Neutrophil (primary cell): ENCODE measurements at regions not wholly inside any gene's neighbourhood (a gene's known extent, or its start where the extent isn't known, plus 50 kb on each side); places are given as distances from the start of the nearest gene placed in this dataset.

Source experiments
- H3K27ac ChIP-seq: fragments of 200-600 bp; sonication (generic); 2 replicates; pipeline ENCODE4 v1.5.1; 2016; ENCODE audit warnings: mild to moderate bottlenecking, moderate library complexity
- H3K27me3 ChIP-seq: fragments of 200-600 bp; sonication (generic); 2 replicates; pipeline ENCODE4 v1.6.0; 2016; ENCODE audit warnings: mild to moderate bottlenecking
- H3K36me3 ChIP-seq: fragments of 200-600 bp; sonication (generic); 2 replicates; pipeline ENCODE4 v1.5.1; 2017
- H3K4me1 ChIP-seq, 2 experiments: fragments of 200-600 bp in 1 of 2; sonication (generic) in 1 of 2; 1 replicate in 1 of 2; 2 replicates in 1 of 2; pipeline versions ENCODE4 v1.5.1 to v1.6.1; 2013 to 2016; ENCODE audit warnings: low read depth in 1 of 2, low read length in 1 of 2, mild to moderate bottlenecking in 1 of 2, moderate library complexity in 1 of 2; ENCODE audit not compliant: control insufficient read depth in 1 of 2, insufficient read depth in 1 of 2
- H3K4me3 ChIP-seq, 2 experiments: fragments of 200-600 bp in 1 of 2; sonication (generic) in 1 of 2; 1 replicate in 1 of 2; 2 replicates in 1 of 2; pipeline ENCODE4 v1.5.1; 2013 to 2016; ENCODE audit warnings: low read depth in 1 of 2, low read length in 1 of 2, mild to moderate bottlenecking in 1 of 2, moderate library complexity in 1 of 2
- H3K9me3 ChIP-seq: fragments of 200-600 bp; sonication (generic); 2 replicates; pipeline ENCODE4 v1.5.1; 2016
- CTCF ChIP-seq: fragments of 200-600 bp; sonication (generic); IDR thresholded peaks from 2 replicates; pipeline ENCODE4 v1.5.1; 2016; ENCODE audit warnings: antibody characterized with exemption

GRCh38 chr13:81682081-81682630, 1341.2 kb upstream of the SPRY2 start:
- Histone ChIP-seq H3K4me1 (peaks cover 0 to 3% of the 10 kb centered on the region in 2 experiments), H3K27me3 (no peaks in the 10 kb centered on the region), H3K36me3 (no peaks in the 10 kb centered on the region), H3K4me3 (no peak overlapping the region), H3K9me3 (no peaks in the 10 kb centered on the region), H3K27ac (no peak overlapping the region)
- no peak for TF ChIP-seq CTCF

GRCh38 chr13:81677857-81678256, 1336.9 kb upstream of the SPRY2 start:
- TF ChIP-seq CTCF = no peak
- Histone ChIP-seq H3K4me1 (peaks cover 0 to 3% of the 10 kb centered on the region in 2 experiments), H3K27ac (no peak overlapping the region), H3K4me3 (no peak overlapping the region), H3K27me3 (no peaks in the 10 kb centered on the region), H3K36me3 (no peaks in the 10 kb centered on the region), H3K9me3 (no peaks in the 10 kb centered on the region)

- TF ChIP-seq CTCF = no peak
- Histone ChIP-seq H3K36me3 (no peaks in the 10 kb centered on the region), H3K4me1 (no peaks in the 10 kb centered on the region), H3K27me3 (no peaks in the 10 kb centered on the region), H3K9me3 (no peaks in the 10 kb centered on the region), H3K27ac (no peak overlapping the region), H3K4me3 (no peak overlapping the region)
These were observed 1335.1 kb upstream of the SPRY2 start for GRCh38 chr13:81676008-81676407.

- Histone ChIP-seq H3K27me3 (no peaks in the 10 kb centered on the region), H3K4me1 (no peaks in the 10 kb centered on the region), H3K4me3 (no peak overlapping the region), H3K27ac (no peak overlapping the region), H3K9me3 (no peaks in the 10 kb centered on the region), H3K36me3 (no peaks in the 10 kb centered on the region)
- TF ChIP-seq CTCF = no peak
These were observed 1330.1 kb upstream of the SPRY2 start for GRCh38 chr13:81671064-81671463.

- no peaks in the 10 kb centered on the region for H3K27me3 ChIP-seq
- no peak for TF ChIP-seq CTCF
- H3K9me3 ChIP-seq = no peaks in the 10 kb centered on the region
- H3K4me3 ChIP-seq = no peak overlapping the region
- no peak overlapping the region for H3K27ac ChIP-seq
- H3K4me1 ChIP-seq = no peaks in the 10 kb centered on the region
- H3K36me3 ChIP-seq = no peaks in the 10 kb centered on the region
These were observed 1329.1 kb upstream of the SPRY2 start for GRCh38 chr13:81670048-81670447.

GRCh38 chr13:81664872-81665271, 1323.9 kb upstream of the SPRY2 start:
- TF ChIP-seq CTCF = no peak
- H3K9me3 ChIP-seq = no peaks in the 10 kb centered on the region
- H3K4me1 ChIP-seq = no peaks in the 10 kb centered on the region
- no peak overlapping the region for H3K4me3 ChIP-seq
- H3K27me3 ChIP-seq = no peaks in the 10 kb centered on the region
- no peak overlapping the region for H3K27ac ChIP-seq
- no peaks in the 10 kb centered on the region for H3K36me3 ChIP-seq
